Skeletal muscle cell (primary cell): ENCODE measurements at regions not wholly inside any gene's neighbourhood (a gene's known extent, or its start where the extent isn't known, plus 50 kb on each side); places are given as distances from the start of the nearest gene placed in this dataset.

Experiments used
- DNase-seq: peaks from one replicate; pipeline ENCODE4 v3.0.0-alpha.2; 2010; ENCODE audit warnings: low read depth
- H3K4me3 ChIP-seq: 2 replicates; pipeline ENCODE4 v1.5.1; 2011; ENCODE audit warnings: low read depth, mild to moderate bottlenecking, control low read depth, low read length, moderate library complexity

DNA sequence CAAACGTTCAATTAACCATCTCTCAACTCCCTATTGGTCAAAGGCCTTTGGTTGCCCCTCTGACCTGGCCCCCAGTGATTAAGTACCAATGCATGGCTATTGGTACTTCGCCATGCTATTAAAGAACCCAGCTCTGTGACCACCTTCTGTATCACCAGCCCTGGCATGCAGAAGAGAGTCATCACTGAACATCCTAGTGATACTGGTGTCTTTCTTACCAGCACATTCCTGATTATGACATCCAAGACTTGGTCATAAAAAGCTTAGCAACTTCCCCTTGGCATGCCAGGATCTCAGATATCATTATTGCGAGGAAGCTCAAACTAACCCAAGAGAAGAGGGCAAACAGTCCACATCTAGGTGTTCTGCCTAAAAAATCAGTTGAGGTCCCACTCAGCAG, 122.3 kb upstream of the OTUD4 start:
- DNase-seq, result no peak
- no peak overlapping the region for H3K4me3 ChIP-seq

DNA sequence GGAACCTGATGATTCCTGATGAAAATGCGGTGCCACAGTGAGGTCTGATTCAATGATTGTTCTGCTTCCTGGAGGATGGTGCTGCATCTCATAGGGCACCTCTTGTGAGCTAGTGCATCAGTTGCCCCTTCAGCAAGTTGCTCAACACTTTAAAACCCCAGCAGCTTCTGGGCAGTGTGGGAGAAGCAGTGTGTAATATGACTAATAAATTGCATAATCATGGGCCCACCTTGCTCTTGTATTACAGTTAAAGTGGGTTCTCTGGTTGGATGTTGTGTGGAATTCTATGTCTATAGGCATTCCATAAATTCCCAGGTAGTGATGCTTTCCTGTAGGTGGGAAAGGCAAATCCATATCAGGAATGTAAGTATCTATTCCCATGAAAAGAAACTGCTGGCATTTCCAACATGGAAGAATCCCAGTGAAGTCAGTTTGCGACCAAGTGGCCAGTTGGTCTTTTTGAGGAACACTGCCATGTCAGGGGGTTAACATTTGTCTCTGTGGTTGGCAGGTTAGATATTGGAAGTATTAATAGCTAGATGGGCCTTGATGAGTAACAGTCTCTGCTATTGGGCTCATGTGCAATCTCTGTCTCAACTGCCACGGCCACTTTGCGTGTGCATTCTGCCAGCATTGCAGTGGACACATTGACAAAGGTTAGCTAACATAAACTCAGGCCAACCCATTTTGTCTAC, 121.1 kb upstream of the OTUD4 start:
- no peak for DNase-seq
- no peak overlapping the region for H3K4me3 ChIP-seq

DNA sequence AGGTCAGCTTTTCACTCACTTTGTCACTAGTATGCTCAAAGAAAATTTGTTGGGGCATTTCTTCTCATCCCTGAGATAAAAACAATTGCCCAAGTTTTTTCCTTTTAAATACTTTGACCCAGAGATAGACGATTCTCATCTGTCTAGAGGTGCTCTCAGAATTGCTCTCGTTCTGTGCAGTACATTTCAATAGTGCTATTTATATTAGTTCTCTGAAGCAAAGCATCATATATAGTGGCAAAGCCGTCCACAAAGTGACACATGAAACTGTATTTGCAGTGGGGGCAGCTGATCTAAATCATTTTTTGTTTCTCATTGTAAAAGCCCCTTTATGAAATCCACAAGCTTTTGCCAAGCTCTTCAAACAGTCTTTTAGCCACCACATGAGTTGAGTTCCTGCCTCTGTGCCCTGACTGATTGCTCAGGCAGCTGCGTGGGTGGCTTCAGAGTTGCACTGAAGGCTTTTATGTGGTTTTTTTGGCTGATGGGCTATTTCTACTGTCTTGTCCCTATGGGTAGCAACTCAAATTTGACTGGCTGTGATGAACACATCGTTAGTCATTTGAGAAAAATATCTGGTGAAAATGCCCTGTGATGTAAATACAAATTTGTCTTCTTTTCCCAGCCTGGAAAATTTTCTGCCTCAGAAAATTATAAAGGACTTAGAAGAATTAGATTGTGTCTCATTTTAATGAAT, 119.1 kb upstream of the OTUD4 start:
- DNase-seq, result peak; percentile 95
- no peak overlapping the region for H3K4me3 ChIP-seq

DNA sequence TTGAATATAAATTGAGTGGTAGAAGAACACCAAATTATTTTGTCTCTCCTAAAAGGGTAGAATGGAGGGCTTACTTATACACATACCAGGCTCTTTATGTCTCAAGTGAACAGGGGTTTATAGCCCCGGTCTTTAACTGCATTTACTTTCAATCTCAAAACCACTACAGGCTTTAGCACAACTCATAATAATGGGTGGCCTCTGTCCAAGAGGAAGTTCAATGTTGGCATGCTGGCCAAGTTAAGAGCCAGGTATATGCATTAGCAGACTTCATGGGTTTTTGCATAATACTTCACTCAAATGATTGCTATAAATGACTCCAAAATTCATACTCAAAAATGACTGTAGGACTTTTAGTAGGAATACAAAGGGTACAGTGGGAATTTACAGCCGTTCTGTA, 118.5 kb upstream of the OTUD4 start:
- H3K4me3 ChIP-seq, result no peak overlapping the region
- no peak for DNase-seq

DNA sequence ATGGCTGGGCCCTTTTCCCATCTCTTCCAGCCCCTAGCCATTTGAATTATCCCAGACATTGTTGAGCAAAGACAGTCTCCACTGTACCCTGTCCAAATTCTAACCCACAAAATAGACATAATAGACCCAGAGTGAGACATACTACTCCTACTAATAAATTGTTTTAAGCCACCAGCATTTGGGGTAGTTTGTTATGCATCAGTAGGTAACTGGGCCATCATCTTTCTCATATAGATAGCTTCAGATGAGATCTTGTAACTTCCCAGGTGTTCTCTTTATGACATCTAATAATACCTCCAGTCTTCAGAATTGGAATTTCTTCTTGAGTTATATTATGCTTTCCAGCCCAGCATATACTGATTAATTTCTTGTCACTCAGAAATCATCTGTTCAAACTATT, 117.2 kb upstream of the OTUD4 start:
- DNase-seq, result no peak

DNA sequence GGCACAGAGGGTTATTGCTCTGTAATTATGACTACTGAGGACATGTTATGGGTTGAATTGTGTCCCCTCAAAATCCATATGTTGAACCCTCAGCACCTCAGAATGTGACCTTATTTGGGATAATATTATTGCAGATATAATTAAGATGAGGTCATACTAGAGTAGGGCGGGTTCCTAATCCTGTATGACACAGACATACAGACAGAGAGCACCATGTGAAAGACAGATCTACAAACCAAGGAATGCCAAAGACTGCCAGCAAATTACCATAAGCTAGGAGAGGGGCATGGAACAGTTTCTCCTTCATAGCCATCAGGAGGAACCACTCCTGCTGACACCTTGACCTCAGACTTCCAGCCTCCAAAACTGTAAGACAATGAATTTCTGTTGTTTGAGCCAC, 115.2 kb upstream of the OTUD4 start:
- DNase-seq, result no peak

More for the DNA sequence above, 117.2 kb upstream of the OTUD4 start:
- H3K4me3 ChIP-seq, result no peak overlapping the region

DNA sequence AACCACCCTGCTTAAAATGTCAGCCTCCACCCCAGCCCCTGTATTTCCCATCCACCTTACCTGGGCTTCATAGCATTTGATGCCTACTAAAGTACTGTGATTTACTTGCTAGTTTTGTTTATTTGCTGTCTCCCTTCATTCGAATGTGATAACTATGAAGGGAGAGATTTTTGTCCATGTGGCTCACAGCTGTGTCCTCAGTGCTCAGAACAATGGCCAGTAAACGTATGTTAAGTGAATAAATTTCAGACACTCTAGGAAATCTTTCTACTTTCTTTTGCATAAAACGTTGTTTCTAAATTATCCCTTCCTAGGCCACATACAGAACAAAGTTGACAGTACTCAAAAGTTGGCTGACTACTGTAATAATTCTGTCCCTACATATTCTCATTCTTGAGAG, 114.7 kb upstream of the OTUD4 start:
- H3K4me3 ChIP-seq, result no peak overlapping the region
- no peak for DNase-seq

More for the DNA sequence above, 115.2 kb upstream of the OTUD4 start:
- H3K4me3 ChIP-seq, result no peak overlapping the region

DNA sequence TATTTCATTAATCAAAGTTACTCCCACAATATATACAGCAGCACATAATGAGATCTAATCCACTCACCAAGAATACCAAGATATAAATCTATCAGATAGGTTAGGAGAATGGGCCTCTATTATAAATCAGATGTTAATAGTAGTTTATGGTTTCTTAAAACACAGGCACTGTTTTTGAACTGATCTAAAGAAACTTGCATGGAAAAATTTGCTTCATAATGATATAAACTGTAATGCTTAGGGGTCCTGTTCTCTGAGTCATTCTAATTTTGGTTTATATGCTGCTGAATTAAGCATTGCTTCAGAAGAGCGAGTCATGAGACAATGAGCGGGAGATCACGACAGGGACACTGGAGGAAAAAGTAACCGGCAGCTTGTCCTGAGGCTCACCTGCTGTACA, 113.3 kb upstream of the OTUD4 start:
- H3K4me3 ChIP-seq, result no peak overlapping the region
- DNase-seq, result no peak

DNA sequence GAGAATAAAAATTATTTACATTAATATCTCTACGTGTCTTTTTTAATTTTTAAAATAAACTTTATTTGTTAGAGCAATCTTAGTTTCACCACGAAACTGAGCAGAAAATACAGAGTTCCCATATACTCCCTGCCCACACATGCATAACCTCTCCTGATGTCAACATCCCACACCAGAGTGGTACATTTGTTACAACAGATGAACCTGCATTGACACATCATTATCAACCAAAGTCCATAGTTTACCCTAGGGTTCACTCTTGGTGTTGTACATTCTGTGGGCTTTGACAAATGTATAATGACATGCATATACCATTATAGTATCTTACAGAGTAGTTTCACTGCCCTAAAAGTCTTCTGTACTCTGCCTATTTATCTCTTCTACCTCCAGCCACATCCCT, 110.6 kb upstream of the OTUD4 start:
- no peak for DNase-seq
- no peak overlapping the region for H3K4me3 ChIP-seq

DNA sequence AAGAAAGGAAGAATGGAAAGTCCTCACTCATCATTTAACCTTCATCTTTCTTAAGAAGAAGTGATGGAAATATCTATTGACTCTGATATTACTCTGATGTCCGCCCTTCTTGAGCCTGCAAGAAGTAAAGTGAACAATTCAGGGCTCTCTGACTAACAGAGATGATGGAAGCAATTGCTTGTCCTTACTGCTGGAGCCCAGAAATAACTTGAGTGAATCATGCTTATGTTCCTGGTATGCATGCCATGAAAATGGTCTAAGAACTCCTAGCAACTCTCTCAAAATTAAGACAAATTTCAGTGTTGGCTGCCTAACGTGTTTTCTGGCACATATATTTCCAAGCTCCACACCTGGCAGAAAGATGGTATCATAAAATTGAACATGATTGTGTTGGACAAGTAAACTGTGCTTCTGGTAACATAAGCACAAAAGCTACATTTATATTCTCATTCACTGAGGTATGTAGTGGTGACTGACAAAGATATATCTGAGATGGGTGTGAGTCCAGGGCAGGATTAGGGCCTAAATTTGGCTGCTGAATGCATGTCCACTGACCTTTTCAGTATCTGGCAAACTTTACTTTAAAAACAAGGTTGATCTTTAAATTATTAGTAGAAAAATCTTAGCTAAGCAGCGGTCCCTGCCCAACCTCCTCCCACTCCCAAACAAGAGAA, 109.2 kb upstream of the OTUD4 start:
- no peak overlapping the region for H3K4me3 ChIP-seq
- no peak for DNase-seq

DNA sequence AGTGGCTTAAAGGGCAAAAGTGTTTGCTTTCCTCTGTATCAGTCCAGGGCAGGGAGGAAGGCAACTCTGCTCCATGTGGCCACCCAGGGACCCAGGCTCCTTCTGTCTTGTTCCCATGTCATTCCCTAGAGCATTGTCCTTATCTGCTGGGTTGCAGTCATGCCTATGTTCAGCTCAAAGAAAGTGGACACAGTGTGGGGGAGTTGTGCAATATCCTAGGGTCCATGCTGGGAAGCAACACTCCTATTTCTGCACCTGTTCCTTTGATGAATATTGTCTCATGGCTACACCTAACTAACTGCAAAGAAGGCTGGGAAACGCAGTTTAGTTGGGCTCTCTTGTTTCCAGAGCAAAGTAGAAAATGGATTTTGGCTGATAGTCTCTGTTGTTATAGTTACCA, 107.0 kb upstream of the OTUD4 start:
- H3K4me3 ChIP-seq, result no peak overlapping the region
- no peak for DNase-seq

DNA sequence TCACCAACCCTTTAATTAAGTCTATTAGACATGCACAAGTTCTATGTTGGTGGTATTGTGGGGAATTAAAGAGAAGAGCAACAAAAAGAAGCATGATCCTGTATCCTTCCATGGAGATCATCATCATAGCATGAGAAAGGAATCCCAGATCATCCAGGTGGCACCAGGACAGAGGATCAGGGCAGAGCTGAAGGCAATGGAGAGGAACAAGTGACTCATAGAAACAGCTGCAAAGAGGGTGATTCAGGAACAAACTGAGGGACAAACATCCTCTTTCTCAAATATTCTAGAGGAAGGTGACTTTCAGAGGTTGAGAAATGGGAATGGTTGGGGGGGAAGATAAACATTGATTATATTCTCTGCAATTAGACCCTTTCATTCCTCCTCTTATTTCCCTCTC, 105.5 kb upstream of the OTUD4 start:
- no peak for DNase-seq
- H3K4me3 ChIP-seq, result no peak overlapping the region

DNA sequence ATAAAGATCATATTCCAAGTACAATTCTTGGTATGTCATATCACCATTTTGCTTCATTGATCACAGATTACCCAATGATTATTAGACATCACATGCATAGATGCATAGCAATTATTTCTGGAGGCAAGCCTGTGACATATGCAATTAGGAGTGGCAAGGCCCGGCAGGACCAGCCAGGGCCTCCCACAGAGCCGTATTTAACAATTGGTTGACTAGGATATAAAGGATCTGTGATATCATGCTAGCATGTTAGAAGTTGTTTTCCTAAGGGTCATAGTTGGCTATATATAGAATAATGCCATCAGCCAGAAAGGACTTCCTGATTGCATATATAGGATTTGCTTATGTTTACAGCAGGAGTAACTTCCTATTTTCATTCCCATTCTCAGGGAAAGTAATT, 103.5 kb upstream of the OTUD4 start:
- no peak overlapping the region for H3K4me3 ChIP-seq
- DNase-seq, result no peak

DNA sequence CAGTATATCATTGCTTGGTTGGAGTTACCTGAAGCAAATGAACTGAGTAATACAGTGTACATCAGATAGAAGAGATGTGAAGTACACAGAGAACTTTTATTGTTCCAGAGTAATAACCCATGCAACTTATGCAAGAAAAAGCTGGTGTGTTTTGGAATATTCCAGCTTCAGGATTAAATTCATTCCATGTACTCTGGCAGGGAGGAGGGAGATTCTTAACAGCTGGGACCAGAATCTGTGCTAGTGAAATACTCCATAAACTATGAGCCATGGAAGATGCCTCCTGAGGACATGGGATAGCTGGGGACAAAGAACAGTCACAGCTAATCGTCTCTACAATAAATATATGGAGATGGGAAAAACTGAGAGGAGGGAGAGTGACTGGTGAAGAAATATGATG, 101.6 kb upstream of the OTUD4 start:
- H3K4me3 ChIP-seq, result no peak overlapping the region
- DNase-seq, result no peak

DNA sequence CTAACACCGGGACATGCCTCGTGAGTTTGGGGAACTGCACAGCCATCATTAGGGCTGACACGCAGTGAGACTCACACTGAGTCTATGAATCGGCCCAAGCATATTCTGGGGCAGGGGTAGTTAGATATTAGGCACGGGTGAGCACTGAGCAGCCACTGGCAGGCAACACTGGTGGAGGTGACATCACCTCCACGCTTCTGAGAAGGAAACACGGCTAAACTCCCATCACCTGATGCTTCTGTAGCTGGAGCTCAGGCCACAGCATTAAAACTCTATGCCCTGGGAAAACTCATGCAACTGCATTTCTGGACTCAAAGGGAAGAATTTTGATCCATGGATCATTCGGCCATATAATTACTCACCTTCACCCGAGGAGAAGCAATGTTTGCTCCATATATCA, 100.8 kb upstream of the OTUD4 start:
- no peak for DNase-seq
- no peak overlapping the region for H3K4me3 ChIP-seq

DNA sequence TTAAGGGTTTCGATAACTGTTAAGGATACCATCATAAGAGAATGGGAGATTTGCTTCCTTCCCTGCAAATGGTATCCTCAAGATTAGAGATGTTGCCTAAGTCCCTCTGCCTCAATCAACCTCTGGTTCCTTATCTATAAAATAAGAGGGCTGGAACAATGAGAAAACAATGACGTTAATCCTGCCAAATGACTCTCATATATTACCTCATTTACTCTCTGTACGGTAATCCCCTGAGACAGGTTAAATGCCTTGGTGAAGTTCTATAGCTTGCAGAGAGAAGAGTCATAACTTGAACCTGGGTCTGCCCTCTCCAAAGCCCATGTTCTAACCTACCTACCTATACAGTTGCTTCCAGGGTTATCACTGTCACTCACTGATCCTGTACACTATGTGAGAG, 100.2 kb upstream of the OTUD4 start:
- no peak for DNase-seq

DNA sequence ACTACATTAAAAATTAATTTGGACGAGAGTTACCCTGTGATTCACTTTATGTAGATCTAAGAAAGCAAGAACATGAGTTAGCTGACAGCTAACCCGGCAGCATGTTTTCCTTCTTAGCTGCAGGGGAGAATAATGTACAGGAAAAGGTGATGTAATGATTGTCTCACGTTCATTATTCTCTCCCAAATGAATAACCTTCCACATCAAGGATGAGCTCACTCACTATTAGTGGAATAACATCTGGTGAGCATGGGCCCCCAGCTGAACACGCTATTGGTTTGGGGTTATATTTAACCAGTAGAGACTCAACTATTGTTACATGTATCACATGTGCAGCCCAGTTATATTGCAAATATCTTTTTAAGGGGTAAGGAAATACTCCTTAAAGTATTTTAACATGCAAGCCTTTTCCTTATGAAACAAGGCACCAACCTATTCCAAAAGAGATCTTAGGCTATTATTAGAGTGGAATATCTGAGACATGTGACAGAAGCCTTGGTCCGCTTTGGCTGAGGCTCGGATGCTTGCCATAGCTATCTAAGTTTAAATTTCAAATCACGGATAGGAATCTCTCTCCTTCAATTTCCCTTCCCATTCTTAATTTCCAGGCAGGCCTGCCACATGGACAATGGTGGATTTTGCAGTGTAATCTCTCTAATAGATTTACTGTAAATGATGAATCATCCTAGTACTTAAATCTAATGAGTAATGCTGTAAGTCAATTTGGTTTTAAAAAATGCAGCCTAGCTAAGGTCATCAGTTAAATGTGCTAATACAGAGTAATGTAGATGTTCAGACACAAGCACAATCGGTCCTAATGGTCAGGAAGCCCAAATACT, 99.0 kb upstream of the OTUD4 start:
- DNase-seq, result peak; percentile 84
- no peak overlapping the region for H3K4me3 ChIP-seq

More for the DNA sequence above, 100.2 kb upstream of the OTUD4 start:
- no peak overlapping the region for H3K4me3 ChIP-seq

DNA sequence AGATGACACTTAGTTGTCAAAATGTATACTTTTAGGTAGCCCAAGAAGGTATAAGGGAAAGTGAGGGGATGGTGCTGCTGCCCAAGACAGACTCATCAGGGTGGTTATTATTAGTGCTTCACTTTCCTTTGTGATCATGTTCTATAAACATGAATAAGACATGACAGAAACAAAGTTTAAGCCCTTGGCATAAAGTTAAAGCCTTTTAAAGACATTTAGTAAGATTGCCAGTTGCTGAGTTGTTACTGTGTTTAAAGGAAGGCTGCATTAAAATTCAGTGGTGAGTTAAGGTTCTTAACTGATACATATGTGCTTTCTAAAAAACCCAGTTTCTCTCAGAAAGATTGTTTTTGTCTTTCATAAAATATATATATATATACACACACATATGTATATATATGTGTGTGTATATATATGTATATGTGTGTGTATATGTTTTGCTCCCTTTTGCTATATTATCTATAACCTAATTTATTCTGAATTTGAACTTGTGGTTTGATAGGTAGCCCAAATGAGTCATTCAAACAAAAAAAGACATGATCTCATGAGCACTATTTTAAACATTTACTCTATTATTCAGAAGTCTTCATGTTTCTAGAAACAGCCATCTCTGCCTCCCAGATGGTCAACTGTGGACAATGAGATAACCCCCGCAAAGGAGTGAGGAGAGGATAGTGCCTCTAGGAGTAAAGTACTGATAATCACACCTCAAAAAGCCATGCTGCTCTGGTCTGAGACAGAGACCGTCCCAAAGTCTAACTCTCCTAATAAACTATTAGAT, 98.1 kb upstream of the OTUD4 start:
- peak; percentile 39 for DNase-seq
- H3K4me3 ChIP-seq, result no peak overlapping the region

DNA sequence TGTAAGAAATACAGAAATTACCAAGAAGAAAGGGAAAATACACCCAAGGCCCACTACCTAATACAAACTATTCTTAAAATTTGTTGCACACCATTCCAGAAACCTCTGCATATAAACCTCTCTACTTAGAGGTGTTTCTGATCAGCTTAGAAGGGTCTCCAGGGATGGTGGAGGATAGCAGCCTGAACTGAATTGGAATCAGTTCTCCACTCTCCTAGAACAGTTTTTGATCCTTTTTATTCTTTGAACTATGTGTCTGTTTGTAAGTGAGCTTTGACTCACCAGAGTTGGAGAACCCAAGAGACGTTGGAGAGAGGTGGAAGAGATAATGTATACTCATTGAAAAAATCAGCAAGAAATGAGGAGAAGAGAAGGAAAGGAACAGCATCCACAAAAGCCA, 96.6 kb upstream of the OTUD4 start:
- DNase-seq, result no peak
- H3K4me3 ChIP-seq, result no peak overlapping the region
